GM12873 (cell line): ENCODE measurements at regions not wholly inside any gene's neighbourhood (a gene's known extent, or its start where the extent isn't known, plus 50 kb on each side); places are given as distances from the start of the nearest gene placed in this dataset.

Experiments used
- CTCF ChIP-seq: IDR thresholded peaks from 2 replicates; pipeline ENCODE4 v1.5.1; 2012; ENCODE audit warnings: low read depth, mild to moderate bottlenecking, moderate library complexity, low read length, control low read depth; ENCODE audit not compliant: insufficient read depth; ENCODE audit errors: missing control alignments

- no peak for TF ChIP-seq CTCF
Measured at GRCh38 chr2:2719781-2720180, 388.7 kb upstream of the MYT1L start.

GRCh38 chr2:2719015-2719414 lies 387.9 kb upstream of the MYT1L start:
- TF ChIP-seq CTCF = no peak

GRCh38 chr2:2717406-2717805 lies 386.3 kb upstream of the MYT1L start:
- no peak for TF ChIP-seq CTCF

GRCh38 chr2:2716771-2717170 lies 385.7 kb upstream of the MYT1L start:
- TF ChIP-seq CTCF = no peak

- no peak for TF ChIP-seq CTCF
Measured at GRCh38 chr2:2715036-2715818, 384.2 kb upstream of the MYT1L start.

- TF ChIP-seq CTCF = no peak
Measured at GRCh38 chr2:2714408-2714807, 383.3 kb upstream of the MYT1L start.

GRCh38 chr2:2709431-2709770 lies 378.3 kb upstream of the MYT1L start:
- TF ChIP-seq CTCF = no peak
